GM12865 (cell line): ENCODE measurements at regions not wholly inside any gene's neighbourhood (a gene's known extent, or its start where the extent isn't known, plus 50 kb on each side); places are given as distances from the start of the nearest gene placed in this dataset.

ENCODE experiments used
- DNase-seq: peaks from one replicate; pipeline ENCODE4 v3.0.0; 2010; ENCODE audit warnings: low read depth
- H3K4me3 ChIP-seq: 2 replicates; pipeline ENCODE4 v1.5.1; 2011; ENCODE audit warnings: mild to moderate bottlenecking, low read depth, low read length, control low read depth
- CTCF ChIP-seq: IDR thresholded peaks from 2 replicates; pipeline ENCODE4 v1.5.1; 2011; ENCODE audit warnings: low read length, control low read depth, low read depth, inconsistent platforms; ENCODE audit not compliant: insufficient read depth; ENCODE audit errors: missing control alignments

DNA sequence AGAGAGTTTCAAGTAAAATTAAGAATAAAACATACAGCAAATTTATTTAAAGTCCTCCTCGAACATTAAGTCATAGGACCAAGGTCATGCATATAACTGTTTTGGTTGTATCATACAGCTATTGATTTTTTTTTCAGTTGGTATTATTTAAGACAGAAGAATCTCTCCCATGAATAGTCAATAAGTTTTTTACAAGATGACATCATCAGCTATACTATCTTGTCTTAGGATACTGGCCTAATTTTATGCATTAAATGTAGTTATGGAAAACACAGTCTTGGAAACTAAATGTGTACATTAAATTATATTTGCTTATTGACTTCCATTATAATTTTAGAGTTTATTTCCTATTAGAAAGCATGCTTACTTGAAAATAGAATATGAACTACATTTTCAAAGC, 755.9 kb downstream of the PCDH19 start:
- H3K4me3 ChIP-seq: no peak overlapping the region
- TF ChIP-seq CTCF: no peak
- no peak for DNase-seq

GRCh38 chrX:99653352-99653751, 756.7 kb downstream of the PCDH19 start:
- no peak overlapping the region for H3K4me3 ChIP-seq
- DNase-seq: no peak
- no peak for TF ChIP-seq CTCF

DNA sequence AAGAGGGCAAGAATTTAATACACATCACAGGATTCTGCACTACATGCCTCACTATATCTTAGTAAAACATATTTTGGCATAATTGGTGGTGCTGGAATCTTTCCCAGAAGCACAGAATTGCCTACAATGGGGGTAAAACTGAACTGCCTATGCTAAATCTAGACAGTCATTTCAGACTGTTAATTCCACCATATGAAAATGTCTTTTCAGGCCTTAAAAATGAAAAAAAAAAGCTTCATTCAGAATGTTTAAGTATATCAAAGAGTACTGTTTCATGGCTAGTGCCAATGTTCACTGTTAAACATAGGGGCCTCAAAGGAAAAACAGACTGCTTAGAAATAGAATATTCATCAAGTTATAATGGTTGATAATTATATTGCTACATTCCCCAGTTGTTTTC, 797.0 kb downstream of the PCDH19 start:
- DNase-seq: no peak
- H3K4me3 ChIP-seq: no peak overlapping the region
- TF ChIP-seq CTCF: no peak

- no peak overlapping the region for H3K4me3 ChIP-seq
- TF ChIP-seq CTCF: no peak
- no peak for DNase-seq
These were observed 806.8 kb downstream of the PCDH19 start for GRCh38 chrX:99603091-99603814.

DNA sequence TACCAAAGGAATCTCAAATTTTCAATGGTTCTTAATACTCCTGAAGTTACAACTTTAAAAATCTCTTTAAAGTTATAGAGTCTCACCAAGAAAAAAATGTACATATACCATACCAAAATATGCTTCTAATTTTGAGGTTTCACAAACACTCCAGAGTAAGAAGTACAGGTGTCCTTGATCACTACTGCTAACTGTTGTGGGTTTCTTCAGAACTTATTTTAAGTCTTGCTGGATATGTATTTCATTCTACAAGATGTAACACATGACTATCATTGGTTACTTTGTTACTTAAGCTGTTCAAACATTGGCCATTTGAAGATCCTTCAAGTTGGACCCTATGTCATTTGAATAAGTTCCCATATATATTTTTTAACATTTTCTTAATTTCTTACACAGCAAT, 808.0 kb downstream of the PCDH19 start:
- no peak for DNase-seq
- no peak for TF ChIP-seq CTCF
- H3K4me3 ChIP-seq: no peak overlapping the region

- TF ChIP-seq CTCF: no peak
- DNase-seq: no peak
- no peak overlapping the region for H3K4me3 ChIP-seq
These were observed 821.1 kb downstream of the PCDH19 start for GRCh38 chrX:99588936-99589335.

GRCh38 chrX:99572711-99573110, 837.4 kb downstream of the PCDH19 start:
- no peak for DNase-seq
- H3K4me3 ChIP-seq: no peak overlapping the region
- no peak for TF ChIP-seq CTCF
